ENCODE measurements at regions not wholly inside any gene's neighbourhood (a gene's known extent, or its start where the extent isn't known, plus 50 kb on each side); places are given as distances from the start of the nearest gene placed in this dataset.
A peak's percentile ranks its signal among the peaks of the same experiment; 100 is the strongest.

DNA sequence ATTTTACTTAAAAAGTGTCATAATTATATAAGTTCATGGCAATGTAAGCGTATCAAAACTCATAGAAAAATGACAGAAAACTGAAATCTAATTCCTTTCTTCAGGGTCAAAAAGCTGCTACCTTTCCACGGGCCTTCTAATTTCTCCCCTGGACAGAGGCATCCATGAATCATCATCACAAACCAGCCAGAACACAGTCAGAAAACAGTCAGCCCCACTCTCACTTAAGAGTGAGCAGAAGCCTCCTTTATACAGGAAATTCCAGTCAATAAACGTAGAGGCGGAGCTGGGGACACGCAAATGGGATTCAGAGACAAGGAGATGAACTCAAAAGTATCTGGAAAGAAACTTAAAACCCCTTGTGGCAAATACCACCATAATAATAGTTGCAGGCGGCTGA, 54.2 kb upstream of the ABCC4 start:
- Histone ChIP-seq H3K36me3 (ENCODE audit: control insufficient read depth, insufficient read depth, low read length) (no peaks in the 10 kb centered on the region), H3K9ac (ENCODE audit: extremely low read depth, low read length, poor library complexity, severe bottlenecking) (no peak overlapping the region), H3K9me3 (ENCODE audit: control insufficient read depth, low read length) (peaks cover 20% of the 10 kb centered on the region), H3K4me3 (ENCODE audit: low read length) (no peak overlapping the region), H3K27me3 (ENCODE audit: control insufficient read depth, insufficient read depth, low read length, poor library complexity, severe bottlenecking) (no peaks in the 10 kb centered on the region), H3K27ac (ENCODE audit: low read depth, low read length) (peak overlapping the region; percentile 88), H3K4me1 (ENCODE audit: control insufficient read depth, insufficient read depth, low read length) (peaks cover 28% of the 10 kb centered on the region)
- 79 to 81% methylated on average over 5 to 6 of the region's 6 CpGs for WGBS, 2 experiments (ENCODE audit: insufficient coverage in 1 of 2, insufficient read length in 1 of 2)
- Mint-ChIP-seq H3K4me1 (peaks cover 60% of the 10 kb centered on the region), H3K36me3 (ENCODE audit: low read depth) (peaks cover 8% of the 10 kb centered on the region), H3K27ac (peak overlapping the region; percentile 42), H3K27me3 (ENCODE audit: insufficient read depth) (no peaks in the 10 kb centered on the region), H3K4me3 (no peak overlapping the region), H3K9me3 (peaks cover 22% of the 10 kb centered on the region)
- DNase-seq = no peak
- TF ChIP-seq, protein P1, sequence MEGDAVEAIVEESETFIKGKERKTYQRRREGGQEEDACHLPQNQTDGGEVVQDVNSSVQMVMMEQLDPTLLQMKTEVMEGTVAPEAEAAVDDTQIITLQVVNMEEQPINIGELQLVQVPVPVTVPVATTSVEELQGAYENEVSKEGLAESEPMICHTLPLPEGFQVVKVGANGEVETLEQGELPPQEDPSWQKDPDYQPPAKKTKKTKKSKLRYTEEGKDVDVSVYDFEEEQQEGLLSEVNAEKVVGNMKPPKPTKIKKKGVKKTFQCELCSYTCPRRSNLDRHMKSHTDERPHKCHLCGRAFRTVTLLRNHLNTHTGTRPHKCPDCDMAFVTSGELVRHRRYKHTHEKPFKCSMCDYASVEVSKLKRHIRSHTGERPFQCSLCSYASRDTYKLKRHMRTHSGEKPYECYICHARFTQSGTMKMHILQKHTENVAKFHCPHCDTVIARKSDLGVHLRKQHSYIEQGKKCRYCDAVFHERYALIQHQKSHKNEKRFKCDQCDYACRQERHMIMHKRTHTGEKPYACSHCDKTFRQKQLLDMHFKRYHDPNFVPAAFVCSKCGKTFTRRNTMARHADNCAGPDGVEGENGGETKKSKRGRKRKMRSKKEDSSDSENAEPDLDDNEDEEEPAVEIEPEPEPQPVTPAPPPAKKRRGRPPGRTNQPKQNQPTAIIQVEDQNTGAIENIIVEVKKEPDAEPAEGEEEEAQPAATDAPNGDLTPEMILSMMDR (conservative IDR thresholded peaks at IDR 0.05) = no peak

DNA sequence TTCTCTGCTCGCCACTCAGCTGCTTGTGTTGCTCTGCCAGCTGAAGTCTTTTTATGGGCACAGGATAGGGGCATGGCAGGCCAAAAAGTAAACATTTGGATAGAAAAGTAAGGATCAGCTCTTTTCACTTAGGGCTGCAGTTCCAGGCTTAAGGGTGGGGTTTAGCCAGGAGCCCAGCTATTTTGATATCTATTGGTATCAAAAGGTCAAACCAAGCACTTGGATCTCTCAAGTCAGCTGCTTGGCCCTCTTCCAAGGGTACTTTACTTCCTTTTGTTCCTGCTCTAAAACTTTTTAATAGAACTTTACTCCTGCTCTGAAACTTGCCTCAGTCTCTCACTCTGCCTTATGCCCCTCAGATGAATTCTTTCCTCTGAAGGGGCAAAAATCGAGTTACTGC, 55.7 kb upstream of the ABCC4 start:
- no peak overlapping the region for H3K27ac ChIP-seq (ENCODE audit: low read depth, low read length)
- H3K27me3 ChIP-seq (ENCODE audit: control insufficient read depth, insufficient read depth, low read length, poor library complexity, severe bottlenecking) = no peaks in the 10 kb centered on the region
- Mint-ChIP-seq H3K4me3 (no peak overlapping the region), H3K27ac (no peak overlapping the region), H3K4me1 (peaks cover 66% of the 10 kb centered on the region), H3K27me3 (ENCODE audit: insufficient read depth) (no peaks in the 10 kb centered on the region), H3K36me3 (ENCODE audit: low read depth) (peaks cover 8% of the 10 kb centered on the region), H3K9me3 (peaks cover 22% of the 10 kb centered on the region)
- H3K9ac ChIP-seq (ENCODE audit: extremely low read depth, low read length, poor library complexity, severe bottlenecking) = no peak overlapping the region
- H3K36me3 ChIP-seq (ENCODE audit: control insufficient read depth, insufficient read depth, low read length) = no peaks in the 10 kb centered on the region
- DNase-seq = no peak
- TF ChIP-seq, protein P1 (conservative IDR thresholded peaks at IDR 0.05) = no peak
- peaks cover 20% of the 10 kb centered on the region for H3K9me3 ChIP-seq (ENCODE audit: control insufficient read depth, low read length)
- no peak overlapping the region for H3K4me3 ChIP-seq (ENCODE audit: low read length)
- WGBS, 2 experiments (ENCODE audit: insufficient coverage in 1 of 2, insufficient read length in 1 of 2) = 85 to 86% methylated on average over 1 to 2 of the region's 2 CpGs
- H3K4me1 ChIP-seq (ENCODE audit: control insufficient read depth, insufficient read depth, low read length) = peaks cover 34% of the 10 kb centered on the region

DNA sequence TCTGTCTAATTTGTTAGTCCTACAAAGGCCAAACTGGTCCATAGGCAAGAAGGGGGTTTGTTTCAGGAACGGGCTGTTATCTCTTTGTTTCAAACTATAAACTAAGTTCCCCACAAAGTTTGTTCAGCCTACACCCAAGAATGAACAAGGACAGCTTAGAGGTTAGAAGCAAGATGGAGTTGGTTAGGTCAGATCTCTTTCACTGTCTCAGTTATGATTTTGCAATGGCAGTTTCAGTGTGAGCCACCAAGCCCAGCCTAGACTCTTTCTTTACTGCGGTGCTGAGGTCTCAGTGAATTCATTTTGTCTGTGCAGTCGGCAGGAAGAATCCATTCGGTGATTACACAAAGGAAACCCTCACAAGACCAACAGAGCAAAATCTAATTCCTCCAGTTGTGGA, 56.6 kb upstream of the ABCC4 start:
- WGBS, 2 experiments (ENCODE audit: insufficient coverage in 1 of 2, insufficient read length in 1 of 2) = 98 to 100% methylated on average over 1 to 4 of the region's 4 CpGs
- Mint-ChIP-seq H3K27me3 (ENCODE audit: insufficient read depth) (no peaks in the 10 kb centered on the region), H3K36me3 (ENCODE audit: low read depth) (peaks cover 11% of the 10 kb centered on the region), H3K4me1 (peaks cover 61% of the 10 kb centered on the region), H3K9me3 (peaks cover 29% of the 10 kb centered on the region), H3K27ac (no peak overlapping the region), H3K4me3 (no peak overlapping the region)
- DNase-seq = no peak
- Histone ChIP-seq H3K4me3 (ENCODE audit: low read length) (no peak overlapping the region), H3K9me3 (ENCODE audit: control insufficient read depth, low read length) (peaks cover 25% of the 10 kb centered on the region), H3K9ac (ENCODE audit: extremely low read depth, low read length, poor library complexity, severe bottlenecking) (no peak overlapping the region), H3K27ac (ENCODE audit: low read depth, low read length) (peak overlapping the region; percentile 52), H3K27me3 (ENCODE audit: control insufficient read depth, insufficient read depth, low read length, poor library complexity, severe bottlenecking) (no peaks in the 10 kb centered on the region), H3K4me1 (ENCODE audit: control insufficient read depth, insufficient read depth, low read length) (peaks cover 34% of the 10 kb centered on the region), H3K36me3 (ENCODE audit: control insufficient read depth, insufficient read depth, low read length) (no peaks in the 10 kb centered on the region)
- TF ChIP-seq, protein P1 (conservative IDR thresholded peaks at IDR 0.05) = no peak
